ENCODE measurements at regions not wholly inside any gene's neighbourhood (a gene's known extent, or its start where the extent isn't known, plus 50 kb on each side); places are given as distances from the start of the nearest gene placed in this dataset.

DNA sequence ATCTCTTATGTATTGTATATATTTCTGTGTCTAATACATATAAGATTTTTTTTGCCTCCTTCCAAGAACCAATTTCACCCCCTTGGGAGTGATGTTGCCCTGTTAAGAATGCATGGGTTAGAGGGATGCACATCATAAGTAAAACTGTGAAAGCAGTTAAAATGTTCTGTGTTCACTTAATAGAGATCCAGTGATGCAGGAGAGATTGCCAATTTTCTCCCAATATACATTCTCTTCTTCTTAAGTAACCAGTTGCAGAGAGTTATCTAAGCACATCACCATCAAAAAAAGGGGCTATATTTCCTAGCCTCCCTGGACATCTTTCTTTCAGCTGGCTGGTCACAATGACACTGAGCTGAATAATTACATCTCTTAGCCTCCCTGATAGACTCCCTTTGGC lies 307.0 kb downstream of the OSTF1 start:
- TF ChIP-seq, protein P1, sequence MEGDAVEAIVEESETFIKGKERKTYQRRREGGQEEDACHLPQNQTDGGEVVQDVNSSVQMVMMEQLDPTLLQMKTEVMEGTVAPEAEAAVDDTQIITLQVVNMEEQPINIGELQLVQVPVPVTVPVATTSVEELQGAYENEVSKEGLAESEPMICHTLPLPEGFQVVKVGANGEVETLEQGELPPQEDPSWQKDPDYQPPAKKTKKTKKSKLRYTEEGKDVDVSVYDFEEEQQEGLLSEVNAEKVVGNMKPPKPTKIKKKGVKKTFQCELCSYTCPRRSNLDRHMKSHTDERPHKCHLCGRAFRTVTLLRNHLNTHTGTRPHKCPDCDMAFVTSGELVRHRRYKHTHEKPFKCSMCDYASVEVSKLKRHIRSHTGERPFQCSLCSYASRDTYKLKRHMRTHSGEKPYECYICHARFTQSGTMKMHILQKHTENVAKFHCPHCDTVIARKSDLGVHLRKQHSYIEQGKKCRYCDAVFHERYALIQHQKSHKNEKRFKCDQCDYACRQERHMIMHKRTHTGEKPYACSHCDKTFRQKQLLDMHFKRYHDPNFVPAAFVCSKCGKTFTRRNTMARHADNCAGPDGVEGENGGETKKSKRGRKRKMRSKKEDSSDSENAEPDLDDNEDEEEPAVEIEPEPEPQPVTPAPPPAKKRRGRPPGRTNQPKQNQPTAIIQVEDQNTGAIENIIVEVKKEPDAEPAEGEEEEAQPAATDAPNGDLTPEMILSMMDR (conservative IDR thresholded peaks at IDR 0.05; ENCODE audit: low read depth in 2 of 2), result no peak
- TF ChIP-seq, protein P2, sequence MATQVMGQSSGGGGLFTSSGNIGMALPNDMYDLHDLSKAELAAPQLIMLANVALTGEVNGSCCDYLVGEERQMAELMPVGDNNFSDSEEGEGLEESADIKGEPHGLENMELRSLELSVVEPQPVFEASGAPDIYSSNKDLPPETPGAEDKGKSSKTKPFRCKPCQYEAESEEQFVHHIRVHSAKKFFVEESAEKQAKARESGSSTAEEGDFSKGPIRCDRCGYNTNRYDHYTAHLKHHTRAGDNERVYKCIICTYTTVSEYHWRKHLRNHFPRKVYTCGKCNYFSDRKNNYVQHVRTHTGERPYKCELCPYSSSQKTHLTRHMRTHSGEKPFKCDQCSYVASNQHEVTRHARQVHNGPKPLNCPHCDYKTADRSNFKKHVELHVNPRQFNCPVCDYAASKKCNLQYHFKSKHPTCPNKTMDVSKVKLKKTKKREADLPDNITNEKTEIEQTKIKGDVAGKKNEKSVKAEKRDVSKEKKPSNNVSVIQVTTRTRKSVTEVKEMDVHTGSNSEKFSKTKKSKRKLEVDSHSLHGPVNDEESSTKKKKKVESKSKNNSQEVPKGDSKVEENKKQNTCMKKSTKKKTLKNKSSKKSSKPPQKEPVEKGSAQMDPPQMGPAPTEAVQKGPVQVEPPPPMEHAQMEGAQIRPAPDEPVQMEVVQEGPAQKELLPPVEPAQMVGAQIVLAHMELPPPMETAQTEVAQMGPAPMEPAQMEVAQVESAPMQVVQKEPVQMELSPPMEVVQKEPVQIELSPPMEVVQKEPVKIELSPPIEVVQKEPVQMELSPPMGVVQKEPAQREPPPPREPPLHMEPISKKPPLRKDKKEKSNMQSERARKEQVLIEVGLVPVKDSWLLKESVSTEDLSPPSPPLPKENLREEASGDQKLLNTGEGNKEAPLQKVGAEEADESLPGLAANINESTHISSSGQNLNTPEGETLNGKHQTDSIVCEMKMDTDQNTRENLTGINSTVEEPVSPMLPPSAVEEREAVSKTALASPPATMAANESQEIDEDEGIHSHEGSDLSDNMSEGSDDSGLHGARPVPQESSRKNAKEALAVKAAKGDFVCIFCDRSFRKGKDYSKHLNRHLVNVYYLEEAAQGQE (IDR thresholded peaks at IDR 0.05; ENCODE audit: unreplicated experiment), result no peak
- TF ChIP-seq POLR2AphosphoS5 (IDR thresholded peaks at IDR 0.05; ENCODE audit: low read depth), result no peak
